Calu3 (cell line): ENCODE measurements at regions not wholly inside any gene's neighbourhood (a gene's known extent, or its start where the extent isn't known, plus 50 kb on each side); places are given as distances from the start of the nearest gene placed in this dataset.
"Not testable (repeated sequence)": the region's sequence is repeated elsewhere in the genome, so short reads cannot be mapped to it uniquely, and the experiment has no call there.

Experiments used
- BruUV-seq: library from RNA; stranded (reverse); fragments of 400-500 nt; replicated peaks from 2 replicates; lab custom pipeline; 2021; lab: Mats Ljungman, UMichigan
- CTCF ChIA-PET: fragments of 300-600 bp; sonication (Branson Sonifier 250); formaldehyde crosslinking; loops from one replicate; lab custom pipeline; 2022; ENCODE audit warnings: antibody characterized with exemption; lab: Charles Lee
- DNase-seq: peaks from one replicate; pipeline ENCODE4 v3.0.0; 2022
- H3K27ac Mint-ChIP-seq: one replicate; pipeline ENCODE4 v1.8.0; 2022; ENCODE audit warnings: mixed read lengths; ENCODE audit not compliant: unreplicated experiment
- H3K27me3 Mint-ChIP-seq: one replicate; pipeline ENCODE4 v1.8.0; 2022; ENCODE audit warnings: mixed read lengths; ENCODE audit not compliant: unreplicated experiment
- H3K36me3 Mint-ChIP-seq: one replicate; pipeline ENCODE4 v1.8.0; 2022; ENCODE audit warnings: mild to moderate bottlenecking, moderate library complexity, mixed read lengths; ENCODE audit not compliant: insufficient read depth, unreplicated experiment
- H3K4me1 Mint-ChIP-seq: one replicate; pipeline ENCODE4 v1.8.0; 2022; ENCODE audit warnings: mild to moderate bottlenecking, low read depth, mixed read lengths; ENCODE audit not compliant: unreplicated experiment
- H3K4me3 Mint-ChIP-seq: one replicate; pipeline ENCODE4 v1.8.0; 2022; ENCODE audit warnings: mild to moderate bottlenecking, low read depth, moderate library complexity, mixed read lengths; ENCODE audit not compliant: unreplicated experiment
- H3K9me3 Mint-ChIP-seq: one replicate; pipeline ENCODE4 v1.8.0; 2022; ENCODE audit warnings: low read depth, mixed read lengths; ENCODE audit not compliant: unreplicated experiment
- intact Hi-C: fragments of 100-400 bp; cut with micrococcal nuclease; formaldehyde crosslinking; loops from one replicate; pipeline ENCODE4 v1.10.0; 2022; ENCODE audit not compliant: unreplicated experiment
- TF ChIP-seq, protein P1 (sequence below): fragments of 200-600 bp; IDR thresholded peaks from one replicate; pipeline ENCODE4 v1.8.0; 2022; ENCODE audit warnings: antibody characterized with exemption; ENCODE audit not compliant: unreplicated experiment

DNA sequence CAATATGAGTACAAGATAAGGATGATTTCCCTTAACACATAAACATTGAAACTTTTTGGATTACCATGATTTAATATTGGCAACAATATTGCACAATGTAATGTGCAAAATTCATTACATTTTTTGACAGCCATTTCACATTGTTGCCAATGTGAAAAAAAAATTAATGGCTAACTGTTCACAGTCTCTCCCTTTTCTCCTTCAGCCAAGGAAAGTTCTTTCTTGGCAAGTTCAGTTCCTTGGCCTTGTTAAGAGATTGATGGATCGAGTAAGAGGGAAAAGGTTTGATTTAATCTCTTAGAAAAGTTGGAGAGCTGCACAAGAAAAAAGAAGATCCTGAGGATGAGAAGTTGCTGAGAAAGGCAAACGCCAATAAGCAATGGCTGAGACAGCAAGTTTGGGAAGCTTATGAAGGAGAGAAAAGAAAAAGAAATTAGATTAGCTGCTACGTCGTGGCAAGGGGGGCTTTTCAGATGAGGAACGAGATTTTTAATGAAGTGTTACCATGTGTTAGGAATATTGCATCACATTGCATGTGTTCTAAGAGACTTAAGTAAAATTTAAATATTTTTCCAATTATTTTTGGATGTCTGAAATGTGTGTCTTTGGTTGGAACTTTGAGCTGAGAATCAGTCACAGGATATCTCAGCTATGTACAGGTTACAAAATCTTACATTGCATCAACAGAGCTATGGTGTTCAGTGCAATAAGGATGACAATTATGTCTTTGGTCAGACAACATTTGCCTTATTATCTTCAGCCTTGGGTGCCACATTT is 61.4 kb upstream of the ZNF280D start:
- Mint-ChIP-seq H3K27ac (no peak overlapping the region), H3K36me3 (no peaks in the 10 kb centered on the region), H3K4me1 (no peaks in the 10 kb centered on the region), H3K27me3 (no peaks in the 10 kb centered on the region), H3K9me3 (peaks cover 3% of the 10 kb centered on the region), H3K4me3 (no peak overlapping the region)
- TF ChIP-seq, protein P1, sequence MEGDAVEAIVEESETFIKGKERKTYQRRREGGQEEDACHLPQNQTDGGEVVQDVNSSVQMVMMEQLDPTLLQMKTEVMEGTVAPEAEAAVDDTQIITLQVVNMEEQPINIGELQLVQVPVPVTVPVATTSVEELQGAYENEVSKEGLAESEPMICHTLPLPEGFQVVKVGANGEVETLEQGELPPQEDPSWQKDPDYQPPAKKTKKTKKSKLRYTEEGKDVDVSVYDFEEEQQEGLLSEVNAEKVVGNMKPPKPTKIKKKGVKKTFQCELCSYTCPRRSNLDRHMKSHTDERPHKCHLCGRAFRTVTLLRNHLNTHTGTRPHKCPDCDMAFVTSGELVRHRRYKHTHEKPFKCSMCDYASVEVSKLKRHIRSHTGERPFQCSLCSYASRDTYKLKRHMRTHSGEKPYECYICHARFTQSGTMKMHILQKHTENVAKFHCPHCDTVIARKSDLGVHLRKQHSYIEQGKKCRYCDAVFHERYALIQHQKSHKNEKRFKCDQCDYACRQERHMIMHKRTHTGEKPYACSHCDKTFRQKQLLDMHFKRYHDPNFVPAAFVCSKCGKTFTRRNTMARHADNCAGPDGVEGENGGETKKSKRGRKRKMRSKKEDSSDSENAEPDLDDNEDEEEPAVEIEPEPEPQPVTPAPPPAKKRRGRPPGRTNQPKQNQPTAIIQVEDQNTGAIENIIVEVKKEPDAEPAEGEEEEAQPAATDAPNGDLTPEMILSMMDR: no peak
- CTCF ChIA-PET: no interaction called here
- DNase-seq: no peak
- no TSS peak for BruUV-seq
- intact Hi-C loops: loop anchor here (5.0 kb wide), 1 partner anchor 62 kb away; the partner anchor contains the start of gene ZNF280D

- Mint-ChIP-seq H3K4me1 (no peaks in the 10 kb centered on the region), H3K36me3 (no peaks in the 10 kb centered on the region), H3K27me3 (no peaks in the 10 kb centered on the region), H3K4me3 (no peak overlapping the region), H3K9me3 (peaks cover 3% of the 10 kb centered on the region), H3K27ac (no peak overlapping the region)
- no peak for DNase-seq
- CTCF ChIA-PET: no interaction called here
- TF ChIP-seq, protein P1: no peak
- BruUV-seq: no TSS peak
- intact Hi-C loops: loop anchor here (5.0 kb wide), 1 partner anchor 62 kb away; the partner anchor contains the start of gene ZNF280D
Measured at GRCh38 chr15:56794165-56794552, 60.9 kb upstream of the ZNF280D start.

- TF ChIP-seq, protein P1: no peak
Measured at GRCh38 chr15:56792211-56792610, 58.9 kb upstream of the ZNF280D start.

DNA sequence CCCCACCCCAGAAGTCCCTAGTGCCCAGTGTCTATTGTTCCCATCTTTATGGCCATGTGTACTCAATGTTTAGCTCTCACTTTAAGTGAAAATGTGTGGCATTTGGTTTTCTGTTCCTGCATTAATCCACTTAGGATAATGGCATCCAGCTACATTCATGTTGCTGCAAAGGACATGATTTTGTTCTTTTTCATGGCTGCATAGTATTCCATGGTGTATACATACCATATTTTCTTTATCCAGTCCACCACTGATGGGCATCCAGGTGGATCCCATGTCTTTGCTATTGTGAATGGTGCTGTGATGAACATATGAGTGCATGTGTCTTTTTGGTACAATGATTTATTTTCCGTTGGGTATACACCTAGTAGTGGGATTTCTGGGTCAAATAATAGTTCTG is 58.2 kb upstream of the ZNF280D start:
- intact Hi-C loops: loop anchor here (5.0 kb wide), 1 partner anchor 59 kb away; the partner anchor contains the start of gene ZNF280D
- DNase-seq, CTCF ChIA-PET, BruUV-seq, H3K4me3 Mint-ChIP-seq, H3K4me1 Mint-ChIP-seq, H3K27me3 Mint-ChIP-seq, H3K27ac Mint-ChIP-seq, H3K36me3 Mint-ChIP-seq, H3K9me3 Mint-ChIP-seq: not testable (repeated sequence)

More at GRCh38 chr15:56792211-56792610, 58.9 kb upstream of the ZNF280D start:
- Mint-ChIP-seq H3K36me3 (no peaks in the 10 kb centered on the region), H3K9me3 (peaks cover 3% of the 10 kb centered on the region), H3K4me3 (no peak overlapping the region), H3K27ac (no peak overlapping the region), H3K27me3 (no peaks in the 10 kb centered on the region), H3K4me1 (no peaks in the 10 kb centered on the region)
- intact Hi-C loops: loop anchor here (5.0 kb wide), 1 partner anchor 60 kb away; the partner anchor contains the start of gene ZNF280D
- BruUV-seq: no TSS peak
- CTCF ChIA-PET: no interaction called here
- DNase-seq: no peak

GRCh38 chr15:56788359-56788758 is 55.0 kb upstream of the ZNF280D start:
- Mint-ChIP-seq H3K4me1 (no peaks in the 10 kb centered on the region), H3K36me3 (no peaks in the 10 kb centered on the region), H3K9me3 (peaks cover 3% of the 10 kb centered on the region), H3K27me3 (no peaks in the 10 kb centered on the region), H3K4me3 (no peak overlapping the region), H3K27ac (no peak overlapping the region)
- no peak for DNase-seq
- no TSS peak for BruUV-seq
- CTCF ChIA-PET: interaction anchor here (0.6 kb wide), 1 partner anchor 232 kb away, joined by 4 read pairs; no protein-coding TSS in a partner anchor
- TF ChIP-seq, protein P1: no peak
- intact Hi-C loops: no loop called here
